PC-3 (cell line): ENCODE measurements at regions not wholly inside any gene's neighbourhood (a gene's known extent, or its start where the extent isn't known, plus 50 kb on each side); places are given as distances from the start of the nearest gene placed in this dataset.

Experiments
- ATAC-seq: fragments of 200-7000 bp; cut with Tn5 transposase; 2 replicates; pipeline ENCODE4 v1.9.1; 2020; ENCODE audit warnings: mild to moderate bottlenecking, moderate library complexity
- BruUV-seq: library from RNA; stranded (reverse); fragments of 400-500 nt; replicated peaks from 2 replicates; lab custom pipeline; 2021; lab: Mats Ljungman, UMichigan
- CTCF ChIA-PET: fragments of 300-600 bp; sonication (Branson Sonifier 250); formaldehyde crosslinking; loops from one replicate; lab custom pipeline; 2022; ENCODE audit warnings: antibody characterized with exemption; lab: Charles Lee
- POLR2A ChIA-PET: fragments of 300-600 bp; sonication (Branson Sonifier 250); formaldehyde crosslinking; loops from one replicate; lab custom pipeline; 2022; ENCODE audit warnings: antibody characterized with exemption; ENCODE audit not compliant: unreplicated experiment; lab: Charles Lee
- DNase-seq: peaks from one replicate; pipeline ENCODE4 v3.0.0-alpha.2; 2015
- H2AFZ ChIP-seq: fragments of 300-600 bp; sonication (generic); 2 replicates; pipeline ENCODE4 v1.6.0; 2016; ENCODE audit warnings: antibody characterized with exemption, low read length
- H3F3A ChIP-seq: fragments of 300-600 bp; sonication (generic); one replicate; pipeline ENCODE4 v1.6.0; 2017; ENCODE audit warnings: antibody characterized with exemption, low read length, control low read depth, mild to moderate bottlenecking; ENCODE audit not compliant: unreplicated experiment
- H3K27ac ChIP-seq: fragments of 300-600 bp; sonication (generic); 2 replicates; pipeline ENCODE4 v1.5.1; 2016; ENCODE audit warnings: mild to moderate bottlenecking, low read length
- H3K27me3 ChIP-seq: fragments of 300-600 bp; sonication (generic); 2 replicates; pipeline ENCODE4 v1.6.1; 2016; ENCODE audit warnings: low read length, mixed read lengths
- H3K36me3 ChIP-seq: fragments of 300-600 bp; sonication (generic); 2 replicates; pipeline ENCODE4 v1.6.1; 2016; ENCODE audit warnings: low read depth, mixed run types, low read length, mixed read lengths
- H3K4me1 ChIP-seq: fragments of 300-600 bp; sonication (generic); 2 replicates; pipeline ENCODE4 v1.5.1; 2016; ENCODE audit warnings: low read length; ENCODE audit not compliant: insufficient read depth
- H3K4me2 ChIP-seq: fragments of 300-600 bp; sonication (generic); 2 replicates; pipeline ENCODE4 v1.6.0; 2016; ENCODE audit warnings: low read length
- H3K4me3 ChIP-seq: fragments of 300-600 bp; sonication (generic); 2 replicates; pipeline ENCODE4 v1.5.1; 2016; ENCODE audit warnings: mild to moderate bottlenecking, low read length, mixed read lengths
- H3K79me2 ChIP-seq: fragments of 300-600 bp; sonication (generic); 2 replicates; pipeline ENCODE4 v1.6.1; 2017; ENCODE audit warnings: low read length, mixed read lengths
- H3K9ac ChIP-seq: fragments of 300-600 bp; sonication (generic); 2 replicates; pipeline ENCODE4 v1.6.0; 2016; ENCODE audit warnings: mild to moderate bottlenecking, low read length
- H3K9me2 ChIP-seq: fragments of 300-600 bp; sonication (generic); replicated peaks from 2 replicates; pipeline ENCODE4 v1.6.1; 2016; ENCODE audit warnings: mixed run types, low read length, mixed read lengths
- H3K9me3 ChIP-seq: fragments of 300-600 bp; sonication (generic); 2 replicates; pipeline ENCODE4 v1.6.1; 2016; ENCODE audit warnings: low read length, mixed read lengths
- H4K20me1 ChIP-seq: fragments of 300-600 bp; sonication (generic); 2 replicates; pipeline ENCODE4 v1.6.1; 2016; ENCODE audit warnings: low read length, mixed read lengths
- EZH2 ChIP-seq: fragments of 300-600 bp; sonication (generic); IDR thresholded peaks from one replicate; pipeline ENCODE4 v1.6.1; 2017; ENCODE audit warnings: antibody characterized with exemption, mild to moderate bottlenecking, low read length; ENCODE audit not compliant: unreplicated experiment
- EZH2phosphoT487 ChIP-seq: fragments of 300-600 bp; sonication (generic); IDR thresholded peaks from 2 replicates; pipeline ENCODE4 v1.6.1; 2018; ENCODE audit warnings: mild to moderate bottlenecking, antibody characterized with exemption, low read length, borderline replicate concordance
- intact Hi-C: fragments of 100-400 bp; cut with micrococcal nuclease; formaldehyde crosslinking; loops from 2 replicates; pipeline ENCODE4 v1.9.0; 2023
- TF ChIP-seq, protein P1 (sequence below): fragments of 300-600 bp; sonication (generic); conservative IDR thresholded peaks from 2 replicates; pipeline ENCODE4 v1.5.1; 2017; ENCODE audit warnings: antibody characterized with exemption, low read depth, mild to moderate bottlenecking, low read length

DNA sequence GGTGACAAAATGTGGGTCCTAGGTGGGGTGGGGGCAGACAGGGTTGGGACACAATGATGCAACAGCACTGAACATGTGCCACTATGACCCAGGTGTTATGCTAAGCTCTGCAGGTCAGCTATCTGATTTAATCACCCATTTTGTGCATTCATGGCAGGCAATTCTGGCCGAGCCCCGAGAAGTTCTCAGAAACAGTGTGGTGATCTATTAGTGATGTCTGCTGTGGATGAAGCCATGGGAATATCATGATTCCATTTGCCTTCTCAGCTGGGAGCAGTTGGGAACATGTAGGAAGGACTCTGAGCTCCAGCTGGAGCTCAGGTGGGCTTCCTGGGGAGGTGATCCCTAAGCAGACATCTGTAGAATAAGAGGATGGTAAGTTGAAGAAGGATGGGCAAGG, 194.0 kb upstream of the POU3F1 start:
- Histone ChIP-seq H3K27me3 (peaks cover 37% of the 10 kb centered on the region), H3K9me2 (no peaks in the 10 kb centered on the region), H3K9ac (no peak overlapping the region), H3K36me3 (no peaks in the 10 kb centered on the region), H3K4me1 (no peaks in the 10 kb centered on the region; the same call in 1 of the 2 replicates), H2AFZ (no peak overlapping the region), H3K27ac (no peak overlapping the region), H3K4me3 (no peak overlapping the region), H3K79me2 (no peaks in the 10 kb centered on the region), H3K9me3 (no peaks in the 10 kb centered on the region), H4K20me1 (no peaks in the 10 kb centered on the region), H3F3A (no peaks in the 10 kb centered on the region), H3K4me2 (no peak overlapping the region)
- DNase-seq: no peak
- POLR2A ChIA-PET: no interaction called here
- BruUV-seq: no TSS peak
- CTCF ChIA-PET: no interaction called here
- no peak for ATAC-seq
- intact Hi-C loops: no loop called here
- no peak for TF ChIP-seq EZH2
- TF ChIP-seq EZH2phosphoT487: no peak
- TF ChIP-seq, protein P1, sequence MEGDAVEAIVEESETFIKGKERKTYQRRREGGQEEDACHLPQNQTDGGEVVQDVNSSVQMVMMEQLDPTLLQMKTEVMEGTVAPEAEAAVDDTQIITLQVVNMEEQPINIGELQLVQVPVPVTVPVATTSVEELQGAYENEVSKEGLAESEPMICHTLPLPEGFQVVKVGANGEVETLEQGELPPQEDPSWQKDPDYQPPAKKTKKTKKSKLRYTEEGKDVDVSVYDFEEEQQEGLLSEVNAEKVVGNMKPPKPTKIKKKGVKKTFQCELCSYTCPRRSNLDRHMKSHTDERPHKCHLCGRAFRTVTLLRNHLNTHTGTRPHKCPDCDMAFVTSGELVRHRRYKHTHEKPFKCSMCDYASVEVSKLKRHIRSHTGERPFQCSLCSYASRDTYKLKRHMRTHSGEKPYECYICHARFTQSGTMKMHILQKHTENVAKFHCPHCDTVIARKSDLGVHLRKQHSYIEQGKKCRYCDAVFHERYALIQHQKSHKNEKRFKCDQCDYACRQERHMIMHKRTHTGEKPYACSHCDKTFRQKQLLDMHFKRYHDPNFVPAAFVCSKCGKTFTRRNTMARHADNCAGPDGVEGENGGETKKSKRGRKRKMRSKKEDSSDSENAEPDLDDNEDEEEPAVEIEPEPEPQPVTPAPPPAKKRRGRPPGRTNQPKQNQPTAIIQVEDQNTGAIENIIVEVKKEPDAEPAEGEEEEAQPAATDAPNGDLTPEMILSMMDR: no peak

- no TSS peak for BruUV-seq
- no peak for ATAC-seq
- H3K27ac ChIP-seq: no peak overlapping the region
- no peak overlapping the region for H3K4me3 ChIP-seq
- no peak overlapping the region for H2AFZ ChIP-seq
- no peaks in the 10 kb centered on the region for H3K9me2 ChIP-seq
- no peaks in the 10 kb centered on the region for H3K9me3 ChIP-seq
- CTCF ChIA-PET: no interaction called here
- POLR2A ChIA-PET: no interaction called here
- no peak overlapping the region for H3K4me2 ChIP-seq
- TF ChIP-seq EZH2 (no peak), EZH2phosphoT487 (no peak)
- TF ChIP-seq, protein P1: no peak
- H3K36me3 ChIP-seq: no peaks in the 10 kb centered on the region
- no peaks in the 10 kb centered on the region; the same call in 1 of the 2 replicates for H3K4me1 ChIP-seq
- H3K9ac ChIP-seq: no peak overlapping the region
- H4K20me1 ChIP-seq: no peaks in the 10 kb centered on the region
- no peaks in the 10 kb centered on the region for H3K79me2 ChIP-seq
- intact Hi-C loops: no loop called here
- no peaks in the 10 kb centered on the region for H3F3A ChIP-seq
- no peak for DNase-seq
- H3K27me3 ChIP-seq: peaks cover 42% of the 10 kb centered on the region
These were observed 192.8 kb upstream of the POU3F1 start for GRCh38 chr1:38239258-38239835.

GRCh38 chr1:38238294-38238693, 191.7 kb upstream of the POU3F1 start:
- intact Hi-C loops: no loop called here
- BruUV-seq: no TSS peak

More at GRCh38 chr1:38238294-38238693, 191.7 kb upstream of the POU3F1 start:
- Histone ChIP-seq H3K27me3 (peaks cover 50% of the 10 kb centered on the region), H3K36me3 (no peaks in the 10 kb centered on the region), H3K9ac (no peak overlapping the region), H3K4me1 (no peaks in the 10 kb centered on the region; the same call in 1 of the 2 replicates), H3K9me2 (no peaks in the 10 kb centered on the region), H3K4me3 (no peak overlapping the region), H3K9me3 (no peaks in the 10 kb centered on the region), H4K20me1 (no peaks in the 10 kb centered on the region), H3F3A (no peaks in the 10 kb centered on the region), H2AFZ (no peak overlapping the region), H3K79me2 (no peaks in the 10 kb centered on the region), H3K4me2 (no peak overlapping the region), H3K27ac (no peak overlapping the region)
- POLR2A ChIA-PET: no interaction called here
- ATAC-seq: no peak
- TF ChIP-seq, protein P1: no peak
- no peak for TF ChIP-seq EZH2
- TF ChIP-seq EZH2phosphoT487: no peak
- DNase-seq: no peak
- CTCF ChIA-PET: no interaction called here
